ENCODE measurements at regions not wholly inside any gene's neighbourhood (a gene's known extent, or its start where the extent isn't known, plus 50 kb on each side); places are given as distances from the start of the nearest gene placed in this dataset.
"Not testable (repeated sequence)": the region's sequence is repeated elsewhere in the genome, so short reads cannot be mapped to it uniquely, and the experiment has no call there.

GRCh38 chr16:17018585-17018939 is 452.2 kb downstream of the XYLT1 start:
- DNase-seq = no peak

- DNase-seq = no peak
These were observed 451.4 kb downstream of the XYLT1 start for GRCh38 chr16:17019366-17019765.

- no peak for DNase-seq
These were observed 447.2 kb downstream of the XYLT1 start for GRCh38 chr16:17023606-17024005.

GRCh38 chr16:17024514-17024913 is 446.2 kb downstream of the XYLT1 start:
- no peak for DNase-seq

GRCh38 chr16:17026600-17027242 is 444.0 kb downstream of the XYLT1 start:
- no peak for DNase-seq

- no peak for DNase-seq
These were observed 443.2 kb downstream of the XYLT1 start for GRCh38 chr16:17027488-17028129.

- DNase-seq = no peak
These were observed 441.0 kb downstream of the XYLT1 start for GRCh38 chr16:17029602-17030350.

- no peak for DNase-seq
These were observed 439.1 kb downstream of the XYLT1 start for GRCh38 chr16:17031484-17032268.

- DNase-seq = no peak
These were observed 438.4 kb downstream of the XYLT1 start for GRCh38 chr16:17032332-17032731.

GRCh38 chr16:17034477-17035252 is 436.1 kb downstream of the XYLT1 start:
- no peak for DNase-seq

- no peak for DNase-seq
These were observed 433.3 kb downstream of the XYLT1 start for GRCh38 chr16:17037499-17037898.

GRCh38 chr16:17038415-17038814 is 432.3 kb downstream of the XYLT1 start:
- DNase-seq = no peak

GRCh38 chr16:17049109-17049508 is 421.7 kb downstream of the XYLT1 start:
- DNase-seq = not testable (repeated sequence)

- DNase-seq = no peak
These were observed 420.3 kb downstream of the XYLT1 start for GRCh38 chr16:17050468-17050867.

All from activated CD4-positive, CD25-positive, alpha-beta regulatory T cell (primary cell).